ENCODE measurements at regions not wholly inside any gene's neighbourhood (a gene's known extent, or its start where the extent isn't known, plus 50 kb on each side); places are given as distances from the start of the nearest gene placed in this dataset.

DNA sequence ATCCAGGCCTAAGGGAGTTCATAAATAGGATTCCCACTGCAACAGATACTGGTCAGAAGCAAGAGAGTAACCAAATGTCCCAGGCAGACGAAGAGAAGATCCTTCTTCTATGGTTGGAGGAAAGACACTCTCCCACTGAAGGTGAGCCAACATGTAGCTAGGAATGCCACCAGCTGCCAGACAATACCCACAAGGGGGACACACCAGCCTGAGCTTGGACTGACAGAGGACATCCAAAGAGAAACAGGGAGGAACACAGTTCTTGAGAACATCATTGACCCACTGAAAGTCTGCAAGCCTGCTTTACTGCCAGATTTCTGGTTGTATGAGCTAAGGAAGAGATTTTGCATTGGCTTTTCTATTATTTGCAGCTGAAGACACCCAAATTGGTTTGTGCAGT, 80.1 kb downstream of the PXDC1 start:
- TF ChIP-seq CTCF (IDR thresholded peaks at IDR 0.05) = no peak
- no peak for TF ChIP-seq POLR2A (IDR thresholded peaks at IDR 0.05)
